IMR-90 (cell line): ENCODE measurements at regions not wholly inside any gene's neighbourhood (a gene's known extent, or its start where the extent isn't known, plus 50 kb on each side); places are given as distances from the start of the nearest gene placed in this dataset.

Source experiments
- ATAC-seq: fragments of 200-7000 bp; cut with Tn5 transposase; 2 replicates; pipeline ENCODE4 v1.9.1; 2020; ENCODE audit warnings: low read depth, mild to moderate bottlenecking, moderate library complexity
- BruUV-seq: library from RNA; stranded (reverse); fragments of 400-500 nt; replicated peaks from 2 replicates; lab custom pipeline; 2021; lab: Mats Ljungman, UMichigan
- CTCF ChIA-PET: fragments of 300-600 bp; formaldehyde crosslinking; extraction: SDS; loops from one replicate; lab custom pipeline; 2021; ENCODE audit warnings: antibody characterized with exemption; lab: Yijun Ruan, JAX
- POLR2A ChIA-PET: fragments of 300-600 bp; sonication (Branson Sonifier 250); formaldehyde crosslinking; loops from one replicate; lab custom pipeline; 2022; ENCODE audit warnings: antibody characterized with exemption; ENCODE audit not compliant: unreplicated experiment; lab: Charles Lee
- DNase-seq: peaks from one replicate; pipeline ENCODE4 v3.0.0; 2013
- H2AFZ ChIP-seq: replicated peaks from 2 replicates; pipeline ENCODE3; 2013; ENCODE audit warnings: low read length, mild to moderate bottlenecking; ENCODE audit not compliant: poor library complexity
- H2AK5ac ChIP-seq: 2 replicates; pipeline ENCODE4 v1.6.1; 2013; ENCODE audit warnings: low read depth, low read length, inconsistent platforms
- H2AK9ac ChIP-seq: replicated peaks from 2 replicates; pipeline ENCODE3; 2013; ENCODE audit warnings: mild to moderate bottlenecking, low read depth, low read length, moderate library complexity; ENCODE audit not compliant: poor library complexity
- H2BK120ac ChIP-seq: 2 replicates; pipeline ENCODE4 v1.6.1; 2013; ENCODE audit warnings: low read depth, low read length, inconsistent platforms
- H2BK15ac ChIP-seq: 3 replicates; pipeline ENCODE4 v1.6.1; 2013; ENCODE audit warnings: low read depth, low read length, inconsistent platforms
- H2BK20ac ChIP-seq: 2 replicates; pipeline ENCODE4 v1.6.1; 2013; ENCODE audit warnings: low read depth, mild to moderate bottlenecking, inconsistent platforms, low read length, moderate library complexity
- H2BK5ac ChIP-seq: 2 replicates; pipeline ENCODE4 v1.6.1; 2013; ENCODE audit warnings: mild to moderate bottlenecking, low read depth, low read length, inconsistent platforms; ENCODE audit not compliant: poor library complexity, severe bottlenecking
- H3K14ac ChIP-seq: replicated peaks from 2 replicates; pipeline ENCODE4 v1.6.1; 2013; ENCODE audit warnings: low read depth, low read length, inconsistent platforms
- H3K18ac ChIP-seq: 2 replicates; pipeline ENCODE4 v1.6.1; 2013; ENCODE audit warnings: low read depth, low read length, control low read depth
- H3K23ac ChIP-seq: 2 replicates; pipeline ENCODE4 v1.6.1; 2013; ENCODE audit warnings: low read depth, low read length, inconsistent platforms
- H3K27ac ChIP-seq: 2 replicates; pipeline ENCODE4 v1.5.1; 2013; ENCODE audit warnings: mild to moderate bottlenecking, control low read depth, low read length; ENCODE audit not compliant: insufficient read depth
- H3K27me3 ChIP-seq: 2 replicates; pipeline ENCODE4 v1.6.1; 2013; ENCODE audit warnings: low read length; ENCODE audit not compliant: control insufficient read depth, insufficient read depth
- H3K36me3 ChIP-seq: 2 replicates; pipeline ENCODE4 v1.6.1; 2013; ENCODE audit warnings: low read length, mixed read lengths; ENCODE audit not compliant: control insufficient read depth, insufficient read depth
- H3K4ac ChIP-seq: 2 replicates; pipeline ENCODE4 v1.6.1; 2013; ENCODE audit warnings: low read depth, low read length, inconsistent platforms
- H3K4me1 ChIP-seq: 2 replicates; pipeline ENCODE4 v1.6.1; 2013; ENCODE audit warnings: low read length, mixed read lengths; ENCODE audit not compliant: control insufficient read depth, insufficient read depth
- H3K4me2 ChIP-seq: 2 replicates; pipeline ENCODE4 v1.6.1; 2013; ENCODE audit warnings: low read depth, mild to moderate bottlenecking, control low read depth, low read length, moderate library complexity
- H3K4me3 ChIP-seq: 2 replicates; pipeline ENCODE4 v1.5.1; 2013; ENCODE audit warnings: low read depth, mild to moderate bottlenecking, control low read depth, low read length, moderate library complexity; ENCODE audit not compliant: insufficient read depth
- H3K56ac ChIP-seq: 2 replicates; pipeline ENCODE4 v1.6.1; 2013; ENCODE audit warnings: low read length, inconsistent platforms; ENCODE audit not compliant: insufficient read depth; ENCODE audit errors: extremely low read depth
- H3K79me1 ChIP-seq, 2 experiments: 2 replicates each; pipeline ENCODE4 v1.6.1; 2013; ENCODE audit warnings: low read length in 2 of 2, inconsistent platforms in 1 of 2, low read depth in 1 of 2
- H3K9ac ChIP-seq: 2 replicates; pipeline ENCODE4 v1.6.1; 2013; ENCODE audit warnings: low read depth, low read length, control low read depth
- H3K9me1 ChIP-seq: 2 replicates; pipeline ENCODE4 v1.6.1; 2013; ENCODE audit warnings: low read length, inconsistent platforms; ENCODE audit not compliant: insufficient read depth
- H3K9me3 ChIP-seq: 2 replicates; pipeline ENCODE4 v1.6.1; 2013; ENCODE audit warnings: low read length; ENCODE audit not compliant: control insufficient read depth, insufficient read depth
- H4K20me1 ChIP-seq: 2 replicates; pipeline ENCODE4 v1.6.1; 2013; ENCODE audit warnings: low read length, inconsistent platforms; ENCODE audit not compliant: insufficient read depth
- H4K5ac ChIP-seq: 2 replicates; pipeline ENCODE4 v1.6.1; 2013; ENCODE audit warnings: mild to moderate bottlenecking, low read depth, low read length, control low read depth
- H4K8ac ChIP-seq, 2 experiments: 2 replicates each; pipeline ENCODE4 v1.6.1; 2013; ENCODE audit warnings: low read depth in 2 of 2, low read length in 2 of 2, control low read depth in 1 of 2, inconsistent platforms in 1 of 2
- H4K91ac ChIP-seq: 2 replicates; pipeline ENCODE4 v1.6.1; 2013; ENCODE audit warnings: low read depth, low read length, inconsistent platforms; ENCODE audit not compliant: insufficient read depth
- BHLHE40 ChIP-seq: fragments of 150-350 bp; IDR thresholded peaks from 2 replicates; pipeline ENCODE4 v1.6.1; 2016; ENCODE audit warnings: mild to moderate bottlenecking, low read depth, low read length
- CEBPB ChIP-seq: IDR thresholded peaks from 2 replicates; pipeline ENCODE4 v1.6.1; 2012; ENCODE audit warnings: low read depth, low read length, improper control_type of control experiment
- CHD1 ChIP-seq: IDR thresholded peaks from 2 replicates; pipeline ENCODE4 v1.6.1; 2012; ENCODE audit warnings: low read depth, low read length, improper control_type of control experiment
- FOS ChIP-seq: fragments of 150-350 bp; IDR thresholded peaks from 2 replicates; pipeline ENCODE4 v1.6.1; 2016; ENCODE audit warnings: low read depth, low read length
- MAZ ChIP-seq: IDR thresholded peaks from 2 replicates; pipeline ENCODE4 v1.6.1; 2012; ENCODE audit warnings: low read depth, mild to moderate bottlenecking, low read length, improper control_type of control experiment, moderate library complexity, borderline replicate concordance
- MXI1 ChIP-seq: IDR thresholded peaks from 2 replicates; pipeline ENCODE4 v1.6.1; 2012; ENCODE audit warnings: low read depth, mild to moderate bottlenecking, low read length, moderate library complexity, borderline replicate concordance
- NFE2L2 ChIP-seq: fragments of 150-350 bp; IDR thresholded peaks from 2 replicates; pipeline ENCODE4 v1.6.1; 2016; ENCODE audit warnings: low read depth, mild to moderate bottlenecking, low read length
- POLR2A ChIP-seq: IDR thresholded peaks from 2 replicates; pipeline ENCODE4 v1.6.1; 2012; ENCODE audit warnings: mild to moderate bottlenecking, low read depth, low read length
- RAD21 ChIP-seq: IDR thresholded peaks from 2 replicates; pipeline ENCODE4 v1.6.1; 2012; ENCODE audit warnings: low read length, improper control_type of control experiment
- RCOR1 ChIP-seq: IDR thresholded peaks from 2 replicates; pipeline ENCODE4 v1.6.1; 2012; ENCODE audit warnings: mild to moderate bottlenecking, low read length, improper control_type of control experiment; ENCODE audit not compliant: insufficient replicate concordance
- RFX5 ChIP-seq: IDR thresholded peaks from 2 replicates; pipeline ENCODE4 v1.8.0; 2012; ENCODE audit warnings: low read depth, mild to moderate bottlenecking, low read length, moderate library complexity
- SMC3 ChIP-seq: fragments of 150-350 bp; IDR thresholded peaks from 2 replicates; pipeline ENCODE4 v1.6.1; 2016; ENCODE audit warnings: low read depth, mild to moderate bottlenecking, antibody characterized with exemption, low read length, moderate library complexity
- WGBS, 2 experiments: methylation state at CpG; one replicate each; pipeline versions ENCODE4 v1.1.5 to v1.1.7; 2013; ENCODE audit warnings: missing lambda C conversion rate in 2 of 2; ENCODE audit not compliant: insufficient read length in 1 of 2; ENCODE audit errors: extremely low coverage in 2 of 2; 5-methylcytosine and 5-hydroxymethylcytosine counted together
- dilution Hi-C: fragments of 300-500 bp; cut with HindIII; formaldehyde crosslinking; loops from one replicate; pipeline ENCODE4 v1.14.3; 2018; ENCODE audit warnings: low sequenced_read_pairs; ENCODE audit not compliant: unreplicated experiment
- in situ Hi-C: fragments of 300-500 bp; cut with MboI; formaldehyde crosslinking; loops from 3 replicates; pipeline ENCODE4 v1.14.3; 2019; ENCODE audit warnings: low sequenced_read_pairs, inconsistent platforms, mixed read lengths
- intact Hi-C: fragments of 100-400 bp; cut with micrococcal nuclease; formaldehyde crosslinking; loops from 2 replicates; pipeline ENCODE4 v1.10.0; 2022
- TF ChIP-seq, protein P1 (sequence below): conservative IDR thresholded peaks from 2 replicates; pipeline ENCODE4 v1.5.1; 2012; ENCODE audit warnings: mild to moderate bottlenecking, low read depth, low read length, improper control_type of control experiment
- TF ChIP-seq, protein P2 (sequence below): fragments of 150-350 bp; IDR thresholded peaks from 2 replicates; pipeline ENCODE4 v1.6.1; 2017; ENCODE audit warnings: mild to moderate bottlenecking, antibody characterized with exemption, low read length, low read depth
- TF ChIP-seq, protein P3 (sequence below): fragments of 150-350 bp; IDR thresholded peaks from 2 replicates; pipeline ENCODE4 v1.6.1; 2016; ENCODE audit warnings: low read depth, mild to moderate bottlenecking, low read length, moderate library complexity, borderline replicate concordance

DNA sequence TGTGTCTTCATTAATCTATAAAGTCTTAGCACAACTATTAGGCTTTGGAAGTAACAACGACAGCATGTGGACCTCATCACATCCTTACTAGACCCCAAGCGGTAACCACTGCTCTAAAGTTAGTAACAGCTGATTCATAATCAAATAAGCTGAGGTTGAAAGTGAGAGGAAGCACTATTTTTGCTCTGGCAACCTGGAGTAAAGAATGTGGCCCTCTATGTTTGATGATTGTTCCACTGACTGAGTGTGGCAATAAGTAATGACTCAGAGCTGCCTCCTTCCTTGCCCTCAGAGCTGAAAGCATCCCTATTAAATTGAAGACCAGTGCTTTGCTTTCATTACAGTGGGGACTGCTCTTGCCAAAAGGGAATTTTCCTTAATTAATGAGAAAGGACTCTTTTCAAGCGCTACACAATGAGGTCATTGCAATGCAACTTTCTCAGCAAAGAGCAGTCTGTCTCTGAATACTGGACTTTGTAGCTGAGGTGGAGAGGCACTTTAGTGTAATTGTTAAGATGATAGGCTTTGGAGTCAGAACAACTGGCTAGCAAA lies 906.1 kb upstream of the RAG2 start:
- dilution Hi-C loops, result no loop called here
- DNase-seq, result peak; percentile 90
- peak overlapping the region; percentile 54; the same call in 1 of the 2 replicates for H3K23ac ChIP-seq
- peak overlapping the region; percentile 79 for H2BK120ac ChIP-seq
- no peaks in the 10 kb centered on the region for H3K27me3 ChIP-seq
- H2BK5ac ChIP-seq, result peak overlapping the region; percentile 79
- peak overlapping the region; percentile 32; the same call in 1 of the 2 replicates for H3K18ac ChIP-seq
- H4K20me1 ChIP-seq, result no peaks in the 10 kb centered on the region
- no peak overlapping the region for H2AFZ ChIP-seq
- no TSS peak for BruUV-seq
- peak overlapping the region; percentile 82 for H2BK20ac ChIP-seq
- peaks cover 12% of the 10 kb centered on the region for H3K4me1 ChIP-seq
- no peaks in the 10 kb centered on the region for H3K9me3 ChIP-seq
- no peaks in the 10 kb centered on the region for H3K9me1 ChIP-seq
- POLR2A ChIA-PET, result no interaction called here
- H2BK15ac ChIP-seq, result peak overlapping the region; percentile 5; the same call in 1 of the 3 replicates
- no peak overlapping the region for H3K4me3 ChIP-seq
- WGBS, 2 experiments, result no CpG with 5 or more reads among the region's 3 CpGs
- CTCF ChIA-PET, result no interaction called here
- H4K5ac ChIP-seq, result peak overlapping the region; percentile 19; the same call in 1 of the 2 replicates
- peak overlapping the region; percentile 43; the same call in 1 of the 2 replicates for H4K91ac ChIP-seq
- H2AK9ac ChIP-seq, result no peak overlapping the region
- H3K9ac ChIP-seq, result no peak overlapping the region; the same call in 1 of the 2 replicates
- peak overlapping the region; percentile 57; the same call in 1 of the 2 replicates for H3K56ac ChIP-seq
- peak; percentile 65 for ATAC-seq
- peak overlapping the region; percentile 51; the same call in 1 of the 2 replicates for H3K14ac ChIP-seq
- intact Hi-C loops, result no loop called here
- peak overlapping the region; percentile 38; the same call in 1 of the 2 replicates for H3K4me2 ChIP-seq
- in situ Hi-C loops, result no loop called here
- peak overlapping the region in 1 of 2 experiments; percentile 64; a peak in 3 of 4 replicates for H4K8ac ChIP-seq
- 0 out of 2 replicates have a peak overlapping the region, but pooled peaks have one; percentile 2 for H3K27ac ChIP-seq
- H3K4ac ChIP-seq, result peak overlapping the region; percentile 66; the same call in 1 of the 2 replicates
- H3K79me1 ChIP-seq, result no peaks in the 10 kb centered on the region
- H2AK5ac ChIP-seq, result 0 out of 2 replicates have a peak overlapping the region, but pooled peaks have one; percentile 10
- H3K36me3 ChIP-seq, result no peaks in the 10 kb centered on the region
- TF ChIP-seq POLR2A (no peak), MAZ (no peak), NFE2L2 (no peak), CHD1 (no peak), RFX5 (no peak), MXI1 (no peak), RCOR1 (no peak), BHLHE40 (no peak), RAD21 (no peak), CEBPB (peak; percentile 98), SMC3 (no peak), FOS (peak; percentile 70)
- TF ChIP-seq, protein P1, sequence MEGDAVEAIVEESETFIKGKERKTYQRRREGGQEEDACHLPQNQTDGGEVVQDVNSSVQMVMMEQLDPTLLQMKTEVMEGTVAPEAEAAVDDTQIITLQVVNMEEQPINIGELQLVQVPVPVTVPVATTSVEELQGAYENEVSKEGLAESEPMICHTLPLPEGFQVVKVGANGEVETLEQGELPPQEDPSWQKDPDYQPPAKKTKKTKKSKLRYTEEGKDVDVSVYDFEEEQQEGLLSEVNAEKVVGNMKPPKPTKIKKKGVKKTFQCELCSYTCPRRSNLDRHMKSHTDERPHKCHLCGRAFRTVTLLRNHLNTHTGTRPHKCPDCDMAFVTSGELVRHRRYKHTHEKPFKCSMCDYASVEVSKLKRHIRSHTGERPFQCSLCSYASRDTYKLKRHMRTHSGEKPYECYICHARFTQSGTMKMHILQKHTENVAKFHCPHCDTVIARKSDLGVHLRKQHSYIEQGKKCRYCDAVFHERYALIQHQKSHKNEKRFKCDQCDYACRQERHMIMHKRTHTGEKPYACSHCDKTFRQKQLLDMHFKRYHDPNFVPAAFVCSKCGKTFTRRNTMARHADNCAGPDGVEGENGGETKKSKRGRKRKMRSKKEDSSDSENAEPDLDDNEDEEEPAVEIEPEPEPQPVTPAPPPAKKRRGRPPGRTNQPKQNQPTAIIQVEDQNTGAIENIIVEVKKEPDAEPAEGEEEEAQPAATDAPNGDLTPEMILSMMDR, result no peak
- TF ChIP-seq, protein P2, sequence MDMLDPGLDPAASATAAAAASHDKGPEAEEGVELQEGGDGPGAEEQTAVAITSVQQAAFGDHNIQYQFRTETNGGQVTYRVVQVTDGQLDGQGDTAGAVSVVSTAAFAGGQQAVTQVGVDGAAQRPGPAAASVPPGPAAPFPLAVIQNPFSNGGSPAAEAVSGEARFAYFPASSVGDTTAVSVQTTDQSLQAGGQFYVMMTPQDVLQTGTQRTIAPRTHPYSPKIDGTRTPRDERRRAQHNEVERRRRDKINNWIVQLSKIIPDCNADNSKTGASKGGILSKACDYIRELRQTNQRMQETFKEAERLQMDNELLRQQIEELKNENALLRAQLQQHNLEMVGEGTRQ, result no peak
- TF ChIP-seq, protein P3, sequence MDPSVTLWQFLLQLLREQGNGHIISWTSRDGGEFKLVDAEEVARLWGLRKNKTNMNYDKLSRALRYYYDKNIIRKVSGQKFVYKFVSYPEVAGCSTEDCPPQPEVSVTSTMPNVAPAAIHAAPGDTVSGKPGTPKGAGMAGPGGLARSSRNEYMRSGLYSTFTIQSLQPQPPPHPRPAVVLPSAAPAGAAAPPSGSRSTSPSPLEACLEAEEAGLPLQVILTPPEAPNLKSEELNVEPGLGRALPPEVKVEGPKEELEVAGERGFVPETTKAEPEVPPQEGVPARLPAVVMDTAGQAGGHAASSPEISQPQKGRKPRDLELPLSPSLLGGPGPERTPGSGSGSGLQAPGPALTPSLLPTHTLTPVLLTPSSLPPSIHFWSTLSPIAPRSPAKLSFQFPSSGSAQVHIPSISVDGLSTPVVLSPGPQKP, result no peak
